ENCODE measurements at regions not wholly inside any gene's neighbourhood (a gene's known extent, or its start where the extent isn't known, plus 50 kb on each side); places are given as distances from the start of the nearest gene placed in this dataset.

- DNase-seq (ENCODE audit: low spot score): no peak
Observed at GRCh38 chr9:107210775-107211174, 72.3 kb upstream of the RAD23B start.

- no peak for DNase-seq (ENCODE audit: low spot score)
Observed at GRCh38 chr9:107211284-107211923, 71.7 kb upstream of the RAD23B start.

GRCh38 chr9:107212613-107213012 lies 70.5 kb upstream of the RAD23B start:
- no peak for DNase-seq (ENCODE audit: low spot score)

GRCh38 chr9:107213080-107213479 lies 70.0 kb upstream of the RAD23B start:
- no peak for DNase-seq (ENCODE audit: low spot score)

GRCh38 chr9:107213561-107214028 lies 69.5 kb upstream of the RAD23B start:
- DNase-seq (ENCODE audit: low spot score): no peak

- DNase-seq (ENCODE audit: low spot score): no peak
Observed at GRCh38 chr9:107214381-107214780, 68.7 kb upstream of the RAD23B start.

GRCh38 chr9:107214915-107215314 lies 68.2 kb upstream of the RAD23B start:
- DNase-seq (ENCODE audit: low spot score): no peak

GRCh38 chr9:107215381-107215780 lies 67.7 kb upstream of the RAD23B start:
- no peak for DNase-seq (ENCODE audit: low spot score)

- no peak for DNase-seq (ENCODE audit: low spot score)
Observed at GRCh38 chr9:107216329-107216728, 66.8 kb upstream of the RAD23B start.

GRCh38 chr9:107218829-107219485 lies 64.1 kb upstream of the RAD23B start:
- no peak for DNase-seq (ENCODE audit: low spot score)

GRCh38 chr9:107219486-107220077 lies 63.5 kb upstream of the RAD23B start:
- DNase-seq (ENCODE audit: low spot score): no peak

- no peak for DNase-seq (ENCODE audit: low spot score)
Observed at GRCh38 chr9:107221321-107221720, 61.8 kb upstream of the RAD23B start.

GRCh38 chr9:107222020-107222522 lies 61.0 kb upstream of the RAD23B start:
- DNase-seq (ENCODE audit: low spot score): no peak

GRCh38 chr9:107223381-107223780 lies 59.7 kb upstream of the RAD23B start:
- no peak for DNase-seq (ENCODE audit: low spot score)

- no peak for DNase-seq (ENCODE audit: low spot score)
Observed at GRCh38 chr9:107224252-107224651, 58.8 kb upstream of the RAD23B start.

GRCh38 chr9:107226421-107226820 lies 56.7 kb upstream of the RAD23B start:
- DNase-seq (ENCODE audit: low spot score): no peak

GRCh38 chr9:107227774-107228173 lies 55.3 kb upstream of the RAD23B start:
- no peak for DNase-seq (ENCODE audit: low spot score)

GRCh38 chr9:107228496-107229039 lies 54.5 kb upstream of the RAD23B start:
- no peak for DNase-seq (ENCODE audit: low spot score)

GRCh38 chr9:107229241-107229741 lies 53.8 kb upstream of the RAD23B start:
- no peak for DNase-seq (ENCODE audit: low spot score)
